MM.1S (cell line): ENCODE measurements at regions not wholly inside any gene's neighbourhood (a gene's known extent, or its start where the extent isn't known, plus 50 kb on each side); places are given as distances from the start of the nearest gene placed in this dataset.

Source experiments
- EZH2 ChIP-seq: fragments of 300-600 bp; sonication (generic); optimal IDR thresholded peaks from 2 replicates; pipeline ENCODE3; 2017; ENCODE audit warnings: low read depth, mild to moderate bottlenecking, antibody characterized with exemption, low read length, mixed read lengths
- TF ChIP-seq, protein P1 (sequence below): fragments of 300-600 bp; sonication (generic); IDR thresholded peaks from 2 replicates; pipeline ENCODE4 v1.5.1; 2016; ENCODE audit warnings: antibody characterized with exemption, low read length, mixed read lengths

DNA sequence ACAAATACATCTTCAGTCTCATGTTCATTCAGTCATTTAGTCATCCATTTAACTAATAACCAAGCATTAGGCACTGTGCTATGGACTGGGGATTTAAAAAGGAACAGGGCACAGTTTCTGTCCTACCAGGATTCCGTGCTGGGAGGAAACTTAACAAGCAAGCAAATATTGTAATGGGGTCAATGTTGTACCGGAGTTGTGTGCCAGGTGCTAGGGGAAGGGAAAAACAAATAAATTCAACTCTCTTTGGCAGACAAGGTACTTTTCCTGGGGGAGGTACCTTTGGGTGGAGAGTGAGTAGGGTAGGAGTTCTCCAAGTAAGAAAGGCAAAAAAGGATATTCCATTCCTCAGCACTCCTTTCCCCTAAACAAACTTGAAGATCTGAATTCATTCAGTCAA, 90.3 kb downstream of the OLIG3 start:
- TF ChIP-seq, protein P1, sequence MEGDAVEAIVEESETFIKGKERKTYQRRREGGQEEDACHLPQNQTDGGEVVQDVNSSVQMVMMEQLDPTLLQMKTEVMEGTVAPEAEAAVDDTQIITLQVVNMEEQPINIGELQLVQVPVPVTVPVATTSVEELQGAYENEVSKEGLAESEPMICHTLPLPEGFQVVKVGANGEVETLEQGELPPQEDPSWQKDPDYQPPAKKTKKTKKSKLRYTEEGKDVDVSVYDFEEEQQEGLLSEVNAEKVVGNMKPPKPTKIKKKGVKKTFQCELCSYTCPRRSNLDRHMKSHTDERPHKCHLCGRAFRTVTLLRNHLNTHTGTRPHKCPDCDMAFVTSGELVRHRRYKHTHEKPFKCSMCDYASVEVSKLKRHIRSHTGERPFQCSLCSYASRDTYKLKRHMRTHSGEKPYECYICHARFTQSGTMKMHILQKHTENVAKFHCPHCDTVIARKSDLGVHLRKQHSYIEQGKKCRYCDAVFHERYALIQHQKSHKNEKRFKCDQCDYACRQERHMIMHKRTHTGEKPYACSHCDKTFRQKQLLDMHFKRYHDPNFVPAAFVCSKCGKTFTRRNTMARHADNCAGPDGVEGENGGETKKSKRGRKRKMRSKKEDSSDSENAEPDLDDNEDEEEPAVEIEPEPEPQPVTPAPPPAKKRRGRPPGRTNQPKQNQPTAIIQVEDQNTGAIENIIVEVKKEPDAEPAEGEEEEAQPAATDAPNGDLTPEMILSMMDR: no peak
- no peak for TF ChIP-seq EZH2
